Ecto neural progenitor cell (in vitro differentiated cells): ENCODE measurements at regions not wholly inside any gene's neighbourhood (a gene's known extent, or its start where the extent isn't known, plus 50 kb on each side); places are given as distances from the start of the nearest gene placed in this dataset.
"Not testable (repeated sequence)": the region's sequence is repeated elsewhere in the genome, so short reads cannot be mapped to it uniquely, and the experiment has no call there.

ENCODE experiments used
- DNase-seq: peaks from one replicate; pipeline ENCODE4 v3.0.0-alpha.2; 2018; ENCODE audit warnings: low spot score

- peak; percentile 41 for DNase-seq
These were observed 161.3 kb downstream of the KLF13 start for GRCh38 chr15:31487811-31488436.

DNA sequence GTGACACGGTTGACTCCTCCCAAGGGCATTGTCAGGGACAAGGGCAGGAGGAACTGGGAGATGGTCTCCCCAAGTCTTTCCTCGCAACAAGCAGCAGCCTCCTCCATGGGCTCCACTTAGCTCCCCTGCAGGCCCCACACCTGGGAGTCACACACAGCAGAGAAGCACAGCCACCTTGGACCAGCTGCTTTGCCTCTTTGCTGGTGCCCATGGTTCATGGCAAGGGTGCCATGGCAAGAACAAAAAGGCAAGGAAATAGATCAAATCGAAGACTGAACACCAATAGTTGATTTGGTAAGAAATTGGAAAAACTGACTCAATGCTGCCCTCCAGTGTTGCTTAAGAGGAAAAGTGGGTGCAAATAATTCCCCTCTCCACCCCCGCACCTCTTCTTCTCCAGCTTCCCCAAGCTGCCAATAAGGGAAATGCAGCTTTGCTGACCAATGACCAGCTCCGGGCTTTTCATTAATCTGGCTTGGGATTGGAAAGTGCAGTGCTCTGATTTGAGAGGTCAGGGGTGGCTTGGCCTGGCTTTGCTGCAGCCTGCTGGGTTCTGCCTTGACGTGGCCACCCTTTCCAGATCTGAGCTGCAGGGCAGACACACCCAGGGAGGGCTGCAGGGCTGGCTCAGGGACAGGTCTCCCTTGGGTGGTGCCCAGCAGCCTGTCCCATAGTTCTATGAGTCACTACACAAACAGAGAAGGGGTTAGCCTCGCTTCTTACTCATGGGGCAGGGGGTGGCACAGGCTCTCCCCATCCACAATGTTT lies 162.0 kb downstream of the KLF13 start:
- peak; percentile 72 for DNase-seq

DNA sequence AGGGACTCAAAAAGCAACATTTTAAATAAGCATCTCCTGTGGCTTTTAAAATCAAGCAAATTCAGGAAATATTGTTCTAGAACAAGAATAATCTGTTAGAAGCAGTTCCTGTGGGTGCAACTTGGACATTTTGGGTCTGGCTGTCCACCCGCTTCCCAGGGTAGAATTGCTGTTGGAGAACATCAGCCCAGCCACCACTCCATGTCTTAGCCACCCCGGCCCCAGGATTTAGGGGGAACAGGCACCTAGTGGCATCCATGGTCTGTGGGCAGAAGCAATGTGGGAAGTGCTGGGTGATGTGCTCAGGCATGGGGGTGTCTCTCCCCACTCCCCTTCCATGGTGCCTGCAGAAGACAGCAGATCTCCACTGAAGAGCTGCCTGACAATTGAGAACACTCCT lies 162.6 kb downstream of the KLF13 start:
- no peak for DNase-seq

DNA sequence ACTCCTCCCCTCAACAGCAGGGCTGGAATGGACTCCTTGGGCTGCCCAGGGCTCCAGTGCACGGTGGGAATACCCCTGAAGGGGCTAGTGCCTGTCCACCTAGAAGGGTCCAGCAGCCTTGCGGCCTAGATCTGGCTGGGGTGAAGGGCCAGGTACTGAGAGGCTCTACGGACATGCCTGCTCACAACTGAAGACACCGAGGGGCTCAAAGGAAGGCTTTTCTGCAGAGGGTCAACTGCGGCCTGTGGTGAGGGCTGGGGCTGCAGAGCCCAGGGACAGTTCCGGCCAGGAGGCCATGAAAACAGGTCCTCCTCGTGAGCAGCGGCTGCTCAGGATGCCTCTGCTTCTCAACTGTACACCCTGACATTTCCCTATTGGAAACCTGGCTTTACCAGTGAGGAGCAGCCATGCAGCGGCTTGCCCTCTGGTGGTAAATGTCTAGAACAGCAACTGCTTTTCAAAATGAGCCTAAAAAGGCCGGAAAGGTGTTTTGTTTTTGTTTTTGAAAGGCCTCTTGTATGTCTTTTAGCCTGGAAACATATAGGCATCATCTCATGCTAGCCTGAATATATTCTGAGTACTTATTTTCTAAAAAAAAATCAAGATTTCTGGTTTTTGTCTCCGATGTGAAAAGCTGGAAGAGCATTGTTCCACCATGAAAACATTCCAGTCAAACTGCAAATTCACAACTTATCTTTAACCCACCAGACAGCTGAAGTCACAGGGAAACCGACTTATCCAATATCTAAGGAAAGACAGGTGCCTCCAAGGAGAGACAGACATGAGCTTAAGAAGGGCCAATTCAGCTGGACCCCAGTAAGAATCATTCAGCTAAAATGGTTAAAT lies 163.4 kb downstream of the KLF13 start:
- peak; percentile 66 for DNase-seq

DNA sequence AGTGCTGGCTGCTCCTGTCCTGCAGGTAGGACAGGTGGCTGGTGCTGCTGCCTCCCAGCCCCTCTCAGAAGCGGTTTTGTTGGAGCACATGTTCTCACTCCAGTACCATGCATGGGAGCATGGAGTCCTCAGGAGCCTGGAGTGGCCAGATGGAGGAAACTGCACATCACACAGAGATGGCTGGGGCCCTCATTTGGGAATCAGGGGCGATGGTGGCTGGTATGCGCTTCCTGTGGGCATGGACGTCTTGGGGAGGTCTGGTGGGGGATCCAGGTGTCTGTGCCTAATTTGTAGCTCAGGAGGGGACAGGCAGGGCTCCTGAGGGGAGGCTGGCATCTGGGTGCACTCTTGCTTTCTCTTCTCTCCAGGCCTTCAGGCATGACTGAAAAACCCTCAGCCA lies 168.2 kb downstream of the KLF13 start:
- no peak for DNase-seq

DNA sequence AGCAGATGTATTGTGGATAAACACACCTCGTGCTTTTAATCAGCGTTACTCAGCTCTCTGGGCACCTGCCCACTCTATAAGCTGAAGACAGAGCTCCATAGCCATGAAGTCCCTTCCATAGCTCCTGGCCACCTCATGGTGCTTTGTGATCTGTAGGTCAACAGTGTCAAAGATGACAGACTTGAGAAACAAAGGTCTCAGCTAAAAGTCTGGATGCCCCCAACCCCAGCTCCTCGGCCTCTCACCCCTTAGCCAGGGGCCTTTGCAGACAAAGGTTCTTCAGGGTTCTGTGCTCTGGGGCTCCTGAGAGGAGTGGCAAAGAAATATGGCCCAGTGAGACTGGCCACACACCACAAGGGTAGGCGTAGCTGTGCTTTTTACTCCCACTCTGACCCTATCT lies 168.6 kb downstream of the KLF13 start:
- DNase-seq, result no peak

GRCh38 chr15:31497838-31498237 lies 171.2 kb downstream of the KLF13 start:
- DNase-seq, result no peak

DNA sequence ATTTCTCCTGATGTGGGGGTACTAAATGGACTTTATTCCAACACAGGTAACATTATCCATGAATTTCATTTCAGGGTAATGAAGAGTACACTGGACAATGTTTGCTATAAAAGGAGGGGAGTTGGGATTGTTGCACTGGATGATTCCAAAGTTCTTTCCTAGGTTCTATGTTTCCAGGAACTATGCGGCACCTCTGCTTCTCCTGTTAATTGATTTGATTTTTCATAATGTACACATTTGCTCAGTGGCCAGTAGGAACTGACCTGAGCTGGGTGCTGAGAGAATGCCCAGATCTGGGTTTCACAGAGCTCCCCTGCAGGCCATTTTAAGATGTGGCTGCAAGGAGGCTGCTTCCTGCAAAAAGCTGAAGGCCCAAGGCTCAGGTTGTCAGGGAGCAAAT lies 171.7 kb downstream of the KLF13 start:
- no peak for DNase-seq

DNA sequence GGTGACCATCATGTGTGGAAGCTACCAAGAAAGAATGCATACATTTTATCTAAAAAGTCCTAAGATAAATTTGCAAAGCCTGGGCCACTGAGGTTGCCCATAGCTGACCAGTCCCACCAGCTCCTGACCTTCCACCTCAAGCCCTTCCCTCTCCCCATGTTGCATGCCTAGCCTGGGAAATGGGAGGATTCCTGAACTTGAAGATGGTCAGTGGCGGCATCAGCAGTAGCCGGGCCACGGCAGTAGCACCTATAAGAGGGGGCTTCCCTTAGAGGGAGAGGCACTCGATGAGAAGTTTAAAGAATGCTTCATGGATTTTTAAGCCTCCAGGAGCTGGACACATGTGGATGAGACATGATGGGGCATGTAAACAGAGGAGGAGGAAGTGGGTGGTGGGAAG lies 172.1 kb downstream of the KLF13 start:
- DNase-seq, result no peak

DNA sequence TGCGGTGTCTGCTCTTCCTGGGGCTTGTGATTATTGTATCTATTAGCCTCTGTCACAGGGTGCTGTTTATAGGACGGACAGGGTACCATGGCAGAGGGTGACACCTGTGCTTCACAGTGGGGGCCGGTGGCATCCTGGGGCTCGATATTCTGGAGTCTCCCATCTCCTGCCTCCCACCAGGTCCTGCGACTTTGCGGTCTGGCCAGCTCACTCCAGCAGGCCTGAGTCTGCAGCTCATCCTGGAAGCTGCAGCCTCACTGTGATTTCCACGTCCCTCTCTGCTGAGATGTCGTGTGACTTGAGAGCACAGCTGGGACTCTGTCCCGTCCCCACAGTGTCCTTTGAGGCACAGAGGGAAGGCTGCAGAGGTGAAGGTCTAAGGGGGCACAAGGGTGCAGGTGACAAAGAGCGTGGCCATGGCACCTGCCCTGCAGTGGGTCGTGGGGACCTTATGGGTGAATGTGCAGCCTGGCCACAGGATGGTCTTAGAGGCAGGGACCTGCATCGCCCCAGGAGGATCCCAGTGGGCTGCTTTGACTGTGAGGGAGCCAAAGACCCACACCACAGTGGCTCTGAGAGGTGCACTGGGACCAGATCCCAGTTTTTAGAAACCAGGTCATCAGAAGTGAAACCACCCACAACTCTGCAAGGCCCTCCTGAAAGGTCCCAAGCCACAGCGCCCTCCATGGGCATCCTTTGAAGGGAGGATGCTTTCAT lies 172.8 kb downstream of the KLF13 start:
- DNase-seq, result no peak

DNA sequence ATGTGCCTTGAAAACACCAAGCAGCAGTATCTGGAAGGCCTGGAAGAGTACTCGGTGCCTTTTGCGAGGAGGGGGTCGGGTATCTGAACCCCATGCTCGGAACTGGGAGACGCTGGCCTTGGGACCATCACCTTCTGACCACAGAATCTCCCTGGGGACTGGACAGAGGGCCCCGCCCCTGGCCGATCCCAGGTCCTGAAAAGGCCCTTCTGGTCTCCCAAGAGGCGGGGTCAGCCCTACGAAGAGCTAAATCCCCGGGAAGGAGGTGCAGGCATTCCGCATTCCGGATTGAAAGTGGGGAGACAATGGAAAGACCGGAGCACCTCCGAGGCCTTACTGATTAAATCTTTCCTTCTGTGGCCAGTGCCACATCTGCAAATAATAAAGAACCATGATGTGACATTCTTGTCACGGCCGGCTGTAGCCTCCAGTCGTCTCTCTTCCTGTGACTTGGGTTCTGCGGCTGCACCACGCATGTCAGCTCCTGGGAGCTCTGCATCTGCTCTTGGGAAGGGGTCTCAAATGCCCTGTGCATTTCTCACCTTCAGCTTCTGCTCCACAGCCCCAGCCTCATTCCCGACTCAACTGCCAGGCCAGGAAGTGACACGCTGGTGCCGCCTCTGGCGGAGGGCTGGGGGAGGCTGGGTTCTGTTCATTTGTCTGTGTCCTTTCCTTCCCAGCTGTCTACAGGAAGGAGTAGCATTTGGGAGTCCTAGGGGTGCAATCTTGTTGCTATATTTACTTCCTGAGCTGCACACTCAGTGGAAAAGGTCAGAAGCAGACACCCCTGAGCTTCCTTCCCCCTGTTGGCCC lies 173.5 kb downstream of the KLF13 start:
- DNase-seq, result peak; percentile 46

- DNase-seq, result peak; percentile 34
These were observed 174.3 kb downstream of the KLF13 start for GRCh38 chr15:31500766-31501449.

GRCh38 chr15:31501536-31502157 lies 175.0 kb downstream of the KLF13 start:
- DNase-seq, result peak; percentile 42

- peak; percentile 30 for DNase-seq
These were observed 176.1 kb downstream of the KLF13 start for GRCh38 chr15:31502541-31503229.

- DNase-seq, result peak; percentile 18
These were observed 176.6 kb downstream of the KLF13 start for GRCh38 chr15:31503256-31503655.

GRCh38 chr15:31503758-31504461 lies 177.3 kb downstream of the KLF13 start:
- DNase-seq, result peak; percentile 29

- DNase-seq, result peak; percentile 37
These were observed 177.8 kb downstream of the KLF13 start for GRCh38 chr15:31504462-31504839.

DNA sequence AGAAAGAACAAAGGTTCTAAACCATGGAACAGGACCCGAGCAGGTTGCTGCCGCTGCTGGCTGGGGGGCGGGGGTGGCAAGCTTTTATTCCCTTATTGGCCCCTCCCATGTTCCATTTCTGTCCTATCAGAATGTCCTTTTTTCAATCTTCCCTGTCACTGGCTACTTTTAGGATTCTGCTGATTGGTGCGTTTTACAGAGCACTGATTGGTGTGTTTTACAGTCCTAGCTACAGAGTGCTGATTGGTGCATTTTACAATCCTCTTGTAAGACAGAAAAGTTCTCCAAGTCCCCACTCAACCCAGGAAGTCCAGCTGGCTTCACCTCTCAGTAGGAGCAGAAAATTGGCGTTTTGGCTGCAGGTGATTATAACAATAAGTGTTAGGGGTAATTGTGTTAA lies 180.9 kb downstream of the KLF13 start:
- not testable (repeated sequence) for DNase-seq

GRCh38 chr15:31508656-31509055 lies 182.0 kb downstream of the KLF13 start:
- DNase-seq, result no peak
